Upper lobe of right lung (tissue), 1 donor: ENCODE measurements at regions not wholly inside any gene's neighbourhood (a gene's known extent, or its start where the extent isn't known, plus 50 kb on each side); places are given as distances from the start of the nearest gene placed in this dataset.

ENCODE experiments used
- ATAC-seq: fragments of 200-7000 bp; cut with Tn5 transposase; one replicate; pipeline ENCODE4 v1.9.1; 2020; ENCODE audit warnings: mild to moderate bottlenecking, moderate library complexity
- DNase-seq: peaks from one replicate; pipeline ENCODE4 v3.0.0-alpha.2; 2020
- H3K27ac ChIP-seq: fragments of 200-600 bp; one replicate; pipeline ENCODE4 v1.8.0; 2022
- H3K27me3 ChIP-seq: fragments of 200-600 bp; one replicate; pipeline ENCODE4 v1.8.0; 2022; ENCODE audit warnings: mild to moderate bottlenecking
- H3K36me3 ChIP-seq: fragments of 200-600 bp; one replicate; pipeline ENCODE4 v1.8.0; 2022
- H3K4me1 ChIP-seq: fragments of 200-600 bp; one replicate; pipeline ENCODE4 v1.8.0; 2022
- H3K4me3 ChIP-seq: fragments of 200-600 bp; one replicate; pipeline ENCODE4 v1.8.0; 2022; ENCODE audit warnings: mild to moderate bottlenecking
- H3K9me3 ChIP-seq: fragments of 200-600 bp; one replicate; pipeline ENCODE4 v1.8.0; 2022
- intact Hi-C: fragments of 100-400 bp; cut with DNase I; formaldehyde crosslinking; loops from one replicate; pipeline ENCODE4 v1.11.0; 2022
- TF ChIP-seq, protein P1 (sequence below): fragments of 200-600 bp; IDR thresholded peaks from one replicate; pipeline ENCODE4 v1.8.0; 2022; ENCODE audit warnings: antibody characterized with exemption
- donor health status: DM: no; HTN: yes; CAD: no; lungs with severe emphysema.

- intact Hi-C loops, result no loop called here
- DNase-seq (no peak), ATAC-seq (no peak)
- no peaks in the 10 kb centered on the region for H3K9me3 ChIP-seq
- no peaks in the 10 kb centered on the region for H3K27me3 ChIP-seq
- no peak overlapping the region for H3K27ac ChIP-seq
- TF ChIP-seq, protein P1, sequence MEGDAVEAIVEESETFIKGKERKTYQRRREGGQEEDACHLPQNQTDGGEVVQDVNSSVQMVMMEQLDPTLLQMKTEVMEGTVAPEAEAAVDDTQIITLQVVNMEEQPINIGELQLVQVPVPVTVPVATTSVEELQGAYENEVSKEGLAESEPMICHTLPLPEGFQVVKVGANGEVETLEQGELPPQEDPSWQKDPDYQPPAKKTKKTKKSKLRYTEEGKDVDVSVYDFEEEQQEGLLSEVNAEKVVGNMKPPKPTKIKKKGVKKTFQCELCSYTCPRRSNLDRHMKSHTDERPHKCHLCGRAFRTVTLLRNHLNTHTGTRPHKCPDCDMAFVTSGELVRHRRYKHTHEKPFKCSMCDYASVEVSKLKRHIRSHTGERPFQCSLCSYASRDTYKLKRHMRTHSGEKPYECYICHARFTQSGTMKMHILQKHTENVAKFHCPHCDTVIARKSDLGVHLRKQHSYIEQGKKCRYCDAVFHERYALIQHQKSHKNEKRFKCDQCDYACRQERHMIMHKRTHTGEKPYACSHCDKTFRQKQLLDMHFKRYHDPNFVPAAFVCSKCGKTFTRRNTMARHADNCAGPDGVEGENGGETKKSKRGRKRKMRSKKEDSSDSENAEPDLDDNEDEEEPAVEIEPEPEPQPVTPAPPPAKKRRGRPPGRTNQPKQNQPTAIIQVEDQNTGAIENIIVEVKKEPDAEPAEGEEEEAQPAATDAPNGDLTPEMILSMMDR, result no peak
- H3K4me3 ChIP-seq, result no peak overlapping the region
- H3K36me3 ChIP-seq, result no peaks in the 10 kb centered on the region
- H3K4me1 ChIP-seq, result no peaks in the 10 kb centered on the region
These were observed 330.1 kb downstream of the TDRD15 start for GRCh38 chr2:21453723-21454450.

GRCh38 chr2:21454839-21455238, 331.1 kb downstream of the TDRD15 start:
- TF ChIP-seq, protein P1, result no peak
- ATAC-seq, result no peak
- intact Hi-C loops, result no loop called here

DNA sequence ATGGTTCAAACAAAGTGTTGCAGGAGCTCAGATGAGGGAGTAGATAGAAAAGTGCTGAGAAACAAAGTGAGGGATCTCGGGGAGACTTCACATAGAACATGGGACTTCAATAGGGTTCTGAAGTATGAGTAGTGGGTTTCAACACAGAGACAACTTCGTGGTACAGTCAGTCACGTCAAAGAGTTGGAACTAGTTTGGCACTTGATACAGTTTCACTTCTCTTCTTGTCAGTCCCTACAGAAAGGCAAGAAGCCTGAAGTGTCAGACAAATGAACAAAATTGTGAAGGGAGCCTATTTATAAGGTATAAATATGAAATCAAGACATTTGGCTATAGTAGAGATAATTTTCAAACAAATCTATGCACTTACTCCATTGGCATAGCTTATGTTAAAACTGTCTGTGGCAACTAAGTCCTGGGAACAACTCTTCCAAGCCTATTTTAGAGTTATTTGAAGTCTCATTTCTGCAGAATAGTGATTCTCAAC, 338.0 kb downstream of the TDRD15 start:
- ATAC-seq (no peak), DNase-seq (no peak)
- intact Hi-C loops, result no loop called here

More at GRCh38 chr2:21454839-21455238, 331.1 kb downstream of the TDRD15 start:
- no peaks in the 10 kb centered on the region for H3K27me3 ChIP-seq
- no peak overlapping the region for H3K27ac ChIP-seq
- no peaks in the 10 kb centered on the region for H3K4me1 ChIP-seq
- no peaks in the 10 kb centered on the region for H3K9me3 ChIP-seq
- no peaks in the 10 kb centered on the region for H3K36me3 ChIP-seq
- no peak for DNase-seq
- H3K4me3 ChIP-seq, result no peak overlapping the region

DNA sequence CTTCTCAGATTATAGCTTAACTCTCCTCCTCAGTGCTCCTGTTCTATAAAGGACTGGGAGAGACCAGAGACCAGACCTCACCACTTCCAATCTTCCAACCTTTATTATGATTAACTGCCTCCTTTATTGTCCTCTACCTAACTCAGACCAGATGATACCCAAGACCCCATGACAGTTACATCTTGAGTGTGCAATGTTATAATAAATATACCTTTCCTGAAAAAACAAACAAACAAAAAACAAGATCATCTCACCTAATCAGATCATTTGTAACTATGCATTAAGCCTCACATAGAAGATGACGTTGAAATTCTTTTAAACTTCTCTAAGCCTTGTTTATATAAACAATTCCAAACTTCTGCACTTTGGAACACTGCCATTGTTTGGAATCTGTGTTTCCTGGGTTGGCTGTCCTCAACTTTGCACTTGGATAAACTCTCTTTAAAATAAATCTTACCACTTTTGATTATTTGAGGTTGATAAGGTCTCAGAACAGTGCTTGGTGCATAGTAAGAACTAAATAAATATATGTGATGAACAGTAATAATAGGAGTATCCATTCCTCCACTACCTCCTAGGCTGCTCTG, 342.7 kb downstream of the TDRD15 start:
- no peaks in the 10 kb centered on the region for H3K36me3 ChIP-seq
- no peaks in the 10 kb centered on the region for H3K9me3 ChIP-seq
- no peak for DNase-seq
- no peak for ATAC-seq
- H3K4me1 ChIP-seq, result no peaks in the 10 kb centered on the region
- TF ChIP-seq, protein P1, result no peak
- intact Hi-C loops, result no loop called here
- H3K4me3 ChIP-seq, result no peak overlapping the region
- no peaks in the 10 kb centered on the region for H3K27me3 ChIP-seq
- no peak overlapping the region for H3K27ac ChIP-seq

More for the DNA sequence above, 338.0 kb downstream of the TDRD15 start:
- Histone ChIP-seq H3K4me1 (no peaks in the 10 kb centered on the region), H3K27me3 (no peaks in the 10 kb centered on the region), H3K9me3 (no peaks in the 10 kb centered on the region), H3K27ac (no peak overlapping the region), H3K4me3 (no peak overlapping the region), H3K36me3 (no peaks in the 10 kb centered on the region)
- TF ChIP-seq, protein P1, result no peak

- intact Hi-C loops, result no loop called here
- no peaks in the 10 kb centered on the region for H3K9me3 ChIP-seq
- DNase-seq, result no peak
- H3K27me3 ChIP-seq, result no peaks in the 10 kb centered on the region
- H3K27ac ChIP-seq, result no peak overlapping the region
- H3K36me3 ChIP-seq, result no peaks in the 10 kb centered on the region
- H3K4me3 ChIP-seq, result no peak overlapping the region
- TF ChIP-seq, protein P1, result no peak
- ATAC-seq, result no peak
- H3K4me1 ChIP-seq, result no peaks in the 10 kb centered on the region
These were observed 343.6 kb downstream of the TDRD15 start for GRCh38 chr2:21467280-21467818.
